NOMO-1 treated with DMSO at 0.1 percent for 48 hours (cell line): ENCODE measurements at regions not wholly inside any gene's neighbourhood (a gene's known extent, or its start where the extent isn't known, plus 50 kb on each side); places are given as distances from the start of the nearest gene placed in this dataset.
"Not testable (repeated sequence)": the region's sequence is repeated elsewhere in the genome, so short reads cannot be mapped to it uniquely, and the experiment has no call there.

Experiments
- DNase-seq: peaks from one replicate; lab custom pipeline; 2025; ENCODE audit not compliant: unreplicated experiment; lab: John Stamatoyannopoulos, UW

GRCh38 chr16:16559179-16559740 lies 180.3 kb downstream of the NPIPA7 start:
- not testable (repeated sequence) for DNase-seq

- DNase-seq: not testable (repeated sequence)
Measured at GRCh38 chr16:16561532-16561931, 182.6 kb downstream of the NPIPA7 start.

DNA sequence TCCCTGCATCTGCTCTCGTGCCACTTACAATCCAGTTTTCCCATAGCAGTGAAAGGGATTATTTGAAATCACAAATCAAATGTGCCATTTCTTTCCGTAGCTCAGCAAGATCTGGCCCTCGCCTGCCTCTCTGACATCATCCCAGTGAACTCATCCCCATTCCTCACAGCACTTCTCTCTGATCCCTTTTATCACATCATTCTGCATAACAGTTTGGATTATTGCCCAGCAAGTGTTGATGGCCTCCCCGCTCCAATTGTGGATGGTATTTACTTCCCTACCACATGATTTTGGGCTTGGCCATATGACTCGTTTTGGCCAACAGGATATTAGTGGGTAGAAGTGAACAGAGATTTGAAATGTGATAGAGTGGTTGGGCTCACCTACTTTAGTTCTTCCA lies 185.0 kb downstream of the NPIPA7 start:
- not testable (repeated sequence) for DNase-seq

DNA sequence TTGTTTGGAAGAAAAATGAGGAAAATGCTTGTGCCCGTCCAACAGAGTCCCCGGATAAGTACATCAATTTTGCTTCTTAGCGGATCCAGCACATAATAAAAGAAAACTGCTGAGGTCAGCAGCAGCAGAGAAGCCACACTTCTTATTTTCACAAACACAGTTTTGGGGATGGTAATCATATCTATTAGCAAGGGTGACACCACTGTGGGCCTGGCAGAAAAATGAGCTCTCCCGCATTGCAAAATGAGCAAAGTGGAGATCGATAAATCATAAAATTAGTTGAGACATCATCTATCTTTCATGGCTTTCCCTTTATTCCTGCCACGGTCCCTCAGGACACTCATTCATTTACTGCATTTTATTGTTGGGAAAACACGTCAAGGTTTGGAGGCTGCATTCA lies 186.4 kb downstream of the NPIPA7 start:
- DNase-seq: not testable (repeated sequence)

DNA sequence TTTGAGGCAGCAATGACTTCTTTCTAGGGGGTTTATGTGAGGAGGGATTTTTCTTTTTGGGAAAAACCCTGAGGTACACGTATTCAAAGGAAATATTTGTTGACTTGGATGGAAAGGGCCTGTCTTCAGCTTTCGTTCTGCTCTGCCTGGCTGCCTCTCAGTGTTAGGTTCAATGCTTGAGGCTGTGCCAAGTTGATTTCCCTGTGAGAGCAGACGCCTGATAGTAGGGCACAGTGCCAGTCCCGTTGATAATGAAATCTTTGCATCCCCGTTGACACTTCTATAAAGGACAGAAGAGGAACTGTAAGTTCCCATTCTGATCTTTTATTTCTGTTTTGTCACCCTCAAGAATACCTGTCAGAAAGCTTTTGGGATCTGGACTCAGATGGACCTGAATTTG lies 191.1 kb downstream of the NPIPA7 start:
- peak; percentile 39 for DNase-seq

GRCh38 chr16:16570874-16571273 lies 191.9 kb downstream of the NPIPA7 start:
- peak; percentile 33 for DNase-seq

DNA sequence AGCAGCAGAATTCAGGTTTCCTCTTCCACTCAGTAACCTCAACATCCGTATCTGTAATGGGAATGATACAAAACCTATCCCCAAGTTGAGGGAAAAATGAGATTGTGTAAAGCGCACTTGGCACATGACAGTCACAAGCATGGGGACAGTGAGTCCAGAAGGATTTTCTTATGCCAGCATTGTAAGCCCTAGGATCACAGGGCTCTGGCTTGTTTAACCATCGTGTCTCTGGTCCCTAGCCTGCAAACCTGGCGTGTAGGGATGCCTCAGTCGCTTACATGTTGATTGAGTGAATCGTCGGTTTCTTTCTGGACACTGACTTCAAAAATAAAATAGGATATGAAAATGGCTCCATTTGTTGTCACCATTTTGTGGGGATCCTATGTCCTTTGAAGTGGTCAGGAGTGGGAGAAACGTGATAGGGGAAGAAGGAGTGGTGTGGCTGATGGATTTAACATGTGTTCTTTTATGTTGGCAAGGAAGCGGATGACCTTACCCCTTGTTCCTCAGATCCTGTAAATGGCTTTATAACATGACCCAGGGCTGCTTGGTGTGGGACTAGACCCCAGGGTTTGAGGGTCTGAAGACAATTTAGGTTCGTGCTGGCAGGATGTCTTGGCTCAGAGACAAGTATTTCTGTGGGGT lies 193.3 kb downstream of the NPIPA7 start:
- not testable (repeated sequence) for DNase-seq

GRCh38 chr16:16577062-16577461 lies 198.1 kb downstream of the NPIPA7 start:
- DNase-seq: not testable (repeated sequence)

- peak; percentile 98 for DNase-seq
Measured at GRCh38 chr16:16578701-16579100, 199.8 kb downstream of the NPIPA7 start.

- not testable (repeated sequence) for DNase-seq
Measured at GRCh38 chr16:16582916-16583315, 204.0 kb downstream of the NPIPA7 start.

DNA sequence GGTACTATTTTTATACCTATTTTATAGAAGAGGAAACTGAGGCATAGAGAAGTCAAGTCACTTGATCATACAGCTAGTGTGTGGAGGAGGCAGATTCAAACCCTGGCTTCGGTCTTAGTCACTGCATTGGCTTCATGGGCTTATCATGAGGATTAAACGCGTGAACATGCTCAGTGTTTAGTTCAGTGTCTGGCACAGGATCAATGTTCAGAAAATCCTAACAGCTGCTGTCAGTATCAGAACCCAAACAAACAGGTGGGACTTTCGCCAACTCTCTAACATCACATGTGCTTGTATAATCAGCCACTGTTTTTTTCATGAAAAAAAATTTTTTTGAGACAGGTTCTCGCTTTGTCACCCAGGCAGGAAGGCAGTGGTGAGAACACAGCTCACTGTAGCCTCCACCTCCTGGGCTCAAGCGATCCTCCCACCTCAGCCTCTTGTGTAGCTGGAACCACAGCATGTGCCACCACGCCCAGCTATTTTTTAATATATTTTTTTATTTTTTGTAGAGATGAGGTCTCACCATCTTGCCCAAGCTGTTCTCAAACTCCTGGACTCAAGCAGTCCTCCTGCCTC lies 207.2 kb downstream of the NPIPA7 start:
- DNase-seq: not testable (repeated sequence)

- DNase-seq: not testable (repeated sequence)
Measured at GRCh38 chr16:16586969-16587368, 208.0 kb downstream of the NPIPA7 start.

GRCh38 chr16:16588436-16588835 lies 209.5 kb downstream of the NPIPA7 start:
- not testable (repeated sequence) for DNase-seq

- not testable (repeated sequence) for DNase-seq
Measured at GRCh38 chr16:16590654-16591318, 211.8 kb downstream of the NPIPA7 start.

GRCh38 chr16:16593156-16593863 lies 214.4 kb downstream of the NPIPA7 start:
- DNase-seq: peak; percentile 79

DNA sequence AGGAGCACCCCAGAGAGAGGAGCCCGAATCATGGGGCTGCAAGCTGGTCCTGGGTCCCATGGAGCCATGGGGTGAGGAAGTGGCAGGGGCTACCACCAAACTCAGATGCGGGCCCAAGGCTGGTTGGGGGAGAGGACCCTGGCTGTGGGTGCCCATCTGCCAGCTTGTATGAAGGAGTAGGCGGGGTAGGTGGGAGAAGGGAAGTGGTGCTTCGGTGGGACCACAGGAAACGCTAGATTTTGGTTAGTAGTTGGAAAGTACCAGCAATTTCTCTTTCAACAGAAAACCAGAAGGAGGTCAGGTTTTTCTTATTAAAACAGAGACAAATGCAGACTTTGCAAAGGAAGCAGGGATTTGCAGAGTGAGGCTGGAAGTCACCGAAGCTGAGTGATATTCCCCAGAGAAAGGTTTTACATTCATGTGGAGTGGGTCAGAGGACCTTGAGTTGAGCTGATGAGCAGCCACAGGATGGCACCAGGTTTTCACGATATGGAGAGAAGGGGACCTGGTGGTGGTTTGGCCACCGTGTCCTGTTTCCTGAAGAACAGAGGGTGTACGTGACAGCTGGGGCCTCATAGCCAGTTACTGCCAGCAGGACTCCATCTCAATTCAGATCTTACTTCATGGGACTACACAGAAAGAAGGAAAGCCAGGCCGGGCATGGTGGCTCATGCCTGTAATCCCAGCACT lies 216.2 kb downstream of the NPIPA7 start:
- DNase-seq: not testable (repeated sequence)

GRCh38 chr16:16601239-16601638 lies 222.3 kb downstream of the NPIPA7 start:
- not testable (repeated sequence) for DNase-seq

GRCh38 chr16:16607401-16608082 lies 228.6 kb downstream of the NPIPA7 start:
- DNase-seq: not testable (repeated sequence)

DNA sequence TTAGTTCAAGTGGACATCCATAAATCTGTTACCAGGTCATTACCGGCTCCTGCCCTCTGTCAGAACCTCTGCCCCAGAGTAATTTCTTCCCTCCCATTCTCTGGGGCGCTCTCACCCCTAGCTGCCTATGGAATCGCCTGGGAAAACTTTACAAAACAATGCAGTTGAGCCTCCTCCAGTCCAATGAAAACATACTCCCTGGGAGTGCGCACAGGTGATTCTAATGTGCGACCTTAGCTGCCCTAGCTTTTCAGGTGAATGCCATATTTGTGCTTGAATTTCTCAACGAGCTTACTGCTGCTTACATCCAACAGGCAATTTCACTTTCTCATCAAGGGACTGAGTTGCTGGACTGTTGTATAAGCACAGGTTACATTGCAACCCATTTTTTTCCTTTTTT lies 230.7 kb downstream of the NPIPA7 start:
- not testable (repeated sequence) for DNase-seq

DNA sequence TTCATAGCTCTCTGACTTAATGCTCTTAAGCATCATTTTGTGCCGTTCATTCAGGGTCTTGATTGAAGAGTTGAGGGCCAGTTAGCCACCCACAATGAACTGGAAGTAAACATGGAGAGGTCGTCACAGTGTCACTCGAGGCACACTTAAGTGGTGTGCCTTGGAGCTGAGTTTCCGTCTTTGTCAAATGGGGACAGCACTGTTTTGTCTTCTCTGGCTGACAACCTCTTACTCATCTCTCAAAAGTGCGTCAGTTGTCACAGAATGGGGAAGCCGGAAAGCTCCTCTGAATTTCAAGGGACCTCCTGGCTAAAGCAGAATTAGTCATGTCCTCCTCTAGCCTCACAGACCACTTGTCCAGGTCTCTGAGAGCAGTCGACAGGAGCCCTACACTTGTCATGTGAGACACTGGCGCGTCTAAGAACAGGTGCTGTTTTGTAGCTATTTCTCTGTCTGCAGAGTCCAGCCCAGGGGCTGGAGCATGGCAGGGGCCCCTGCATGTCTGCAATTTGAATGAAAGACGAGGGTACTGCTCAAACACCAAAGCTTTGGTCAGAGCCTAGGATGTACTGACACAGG lies 231.5 kb downstream of the NPIPA7 start:
- DNase-seq: not testable (repeated sequence)
